MM.1S (cell line): ENCODE measurements at regions not wholly inside any gene's neighbourhood (a gene's known extent, or its start where the extent isn't known, plus 50 kb on each side); places are given as distances from the start of the nearest gene placed in this dataset.

ENCODE experiments used
- DNase-seq: peaks from one replicate; pipeline ENCODE4 v3.0.0-alpha.2; 2015
- H2AFZ ChIP-seq: fragments of 300-600 bp; sonication (generic); 2 replicates; pipeline ENCODE4 v1.6.0; 2016; ENCODE audit warnings: antibody characterized with exemption, low read length
- H3F3A ChIP-seq: fragments of 300-600 bp; sonication (generic); 2 replicates; pipeline ENCODE4 v1.6.1; 2016; ENCODE audit warnings: mild to moderate bottlenecking, antibody characterized with exemption, low read length, moderate library complexity, mixed read lengths; ENCODE audit not compliant: insufficient read depth
- H3K27ac ChIP-seq: fragments of 300-600 bp; sonication (generic); 2 replicates; pipeline ENCODE4 v1.5.1; 2016; ENCODE audit warnings: mild to moderate bottlenecking, low read length
- H3K27me3 ChIP-seq: fragments of 300-600 bp; sonication (generic); replicated peaks from 2 replicates; pipeline ENCODE4 v1.6.0; 2016; ENCODE audit warnings: low read length; ENCODE audit not compliant: insufficient read depth
- H3K36me3 ChIP-seq: fragments of 300-600 bp; sonication (generic); replicated peaks from 2 replicates; pipeline ENCODE4 v1.6.1; 2016; ENCODE audit warnings: mild to moderate bottlenecking, low read length, mixed read lengths; ENCODE audit not compliant: insufficient read depth
- H3K4me1 ChIP-seq: fragments of 300-600 bp; sonication (generic); 2 replicates; pipeline ENCODE4 v1.6.1; 2016; ENCODE audit warnings: low read length, mixed read lengths
- H3K4me2 ChIP-seq: fragments of 300-600 bp; sonication (generic); 2 replicates; pipeline ENCODE4 v1.6.0; 2016; ENCODE audit warnings: low read depth, low read length
- H3K4me3 ChIP-seq: fragments of 300-600 bp; sonication (generic); 2 replicates; pipeline ENCODE4 v1.5.1; 2016; ENCODE audit warnings: low read length, mixed read lengths
- H3K79me2 ChIP-seq: fragments of 300-600 bp; sonication (generic); 2 replicates; pipeline ENCODE4 v1.6.1; 2016; ENCODE audit warnings: mixed run types, low read length, mixed read lengths
- H3K9ac ChIP-seq: fragments of 300-600 bp; sonication (generic); 2 replicates; pipeline ENCODE4 v1.6.1; 2016; ENCODE audit warnings: low read length, mixed read lengths
- H3K9me2 ChIP-seq: fragments of 300-600 bp; sonication (generic); replicated peaks from 2 replicates; pipeline ENCODE4 v1.6.1; 2016; ENCODE audit warnings: mild to moderate bottlenecking, low read length, mixed read lengths; ENCODE audit not compliant: insufficient read depth
- H3K9me3 ChIP-seq: fragments of 300-600 bp; sonication (generic); replicated peaks from 2 replicates; pipeline ENCODE4 v1.6.1; 2016; ENCODE audit warnings: mild to moderate bottlenecking, low read length, mixed read lengths; ENCODE audit not compliant: insufficient read depth
- H4K20me1 ChIP-seq: fragments of 300-600 bp; sonication (generic); 2 replicates; pipeline ENCODE4 v1.6.1; 2016; ENCODE audit warnings: mild to moderate bottlenecking, low read length, moderate library complexity, mixed read lengths; ENCODE audit not compliant: insufficient read depth
- CTCF ChIP-seq: fragments of 300-600 bp; sonication (generic); IDR thresholded peaks from 2 replicates; pipeline ENCODE4 v1.5.1; 2016; ENCODE audit warnings: antibody characterized with exemption, low read length, mixed read lengths
- EZH2 ChIP-seq: fragments of 300-600 bp; sonication (generic); optimal IDR thresholded peaks from 2 replicates; pipeline ENCODE3; 2017; ENCODE audit warnings: low read depth, mild to moderate bottlenecking, antibody characterized with exemption, low read length, mixed read lengths
- EZH2phosphoT487 ChIP-seq: fragments of 300-600 bp; sonication (generic); IDR thresholded peaks from 2 replicates; pipeline ENCODE4 v1.6.1; 2018; ENCODE audit warnings: antibody characterized with exemption, low read length

DNA sequence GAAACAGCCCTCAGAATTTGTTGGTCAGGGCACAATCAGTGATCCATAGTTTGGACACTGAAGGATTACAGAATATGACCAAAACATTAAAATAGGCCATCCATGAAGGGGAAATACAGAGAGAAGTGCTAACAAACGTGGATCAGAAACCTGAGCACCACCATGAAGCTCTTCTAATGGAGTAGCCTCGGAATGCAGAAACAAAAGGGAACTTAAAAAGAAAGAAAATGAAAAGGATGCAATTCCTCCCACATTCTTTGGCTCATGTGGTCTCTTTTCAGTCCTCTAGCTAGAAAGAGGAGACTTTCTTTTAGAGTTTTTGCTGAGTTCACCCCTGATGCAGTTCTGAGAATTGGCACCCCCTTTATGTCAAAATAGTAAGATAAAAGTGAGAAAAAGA lies 989.8 kb upstream of the B3GALT2 start:
- H3K4me2 ChIP-seq, result no peak overlapping the region
- DNase-seq, result no peak
- no peak overlapping the region for H3K9ac ChIP-seq
- H4K20me1 ChIP-seq, result no peaks in the 10 kb centered on the region
- no peak for TF ChIP-seq EZH2phosphoT487
- TF ChIP-seq CTCF, result no peak
- no peak for TF ChIP-seq EZH2
- no peaks in the 10 kb centered on the region for H3K36me3 ChIP-seq
- no peaks in the 10 kb centered on the region for H3F3A ChIP-seq
- H3K9me2 ChIP-seq, result no peaks in the 10 kb centered on the region
- no peaks in the 10 kb centered on the region for H3K4me1 ChIP-seq
- H3K4me3 ChIP-seq, result no peak overlapping the region
- H3K27ac ChIP-seq, result no peak overlapping the region
- no peaks in the 10 kb centered on the region for H3K9me3 ChIP-seq
- H2AFZ ChIP-seq, result no peak overlapping the region
- H3K27me3 ChIP-seq, result no peaks in the 10 kb centered on the region
- H3K79me2 ChIP-seq, result no peaks in the 10 kb centered on the region

GRCh38 chr1:194175251-194175650 lies 988.8 kb upstream of the B3GALT2 start:
- no peaks in the 10 kb centered on the region for H3F3A ChIP-seq
- H3K36me3 ChIP-seq, result no peaks in the 10 kb centered on the region
- H3K4me1 ChIP-seq, result no peaks in the 10 kb centered on the region
- no peak overlapping the region for H3K27ac ChIP-seq
- no peak for DNase-seq
- H3K9me2 ChIP-seq, result no peaks in the 10 kb centered on the region
- H3K9me3 ChIP-seq, result no peaks in the 10 kb centered on the region
- H3K79me2 ChIP-seq, result no peaks in the 10 kb centered on the region
- TF ChIP-seq EZH2phosphoT487, result no peak
- TF ChIP-seq CTCF, result no peak
- no peak for TF ChIP-seq EZH2
- no peaks in the 10 kb centered on the region for H4K20me1 ChIP-seq
- no peak overlapping the region for H3K9ac ChIP-seq
- H2AFZ ChIP-seq, result no peak overlapping the region
- no peak overlapping the region for H3K4me2 ChIP-seq
- H3K4me3 ChIP-seq, result no peak overlapping the region
- no peaks in the 10 kb centered on the region for H3K27me3 ChIP-seq

DNA sequence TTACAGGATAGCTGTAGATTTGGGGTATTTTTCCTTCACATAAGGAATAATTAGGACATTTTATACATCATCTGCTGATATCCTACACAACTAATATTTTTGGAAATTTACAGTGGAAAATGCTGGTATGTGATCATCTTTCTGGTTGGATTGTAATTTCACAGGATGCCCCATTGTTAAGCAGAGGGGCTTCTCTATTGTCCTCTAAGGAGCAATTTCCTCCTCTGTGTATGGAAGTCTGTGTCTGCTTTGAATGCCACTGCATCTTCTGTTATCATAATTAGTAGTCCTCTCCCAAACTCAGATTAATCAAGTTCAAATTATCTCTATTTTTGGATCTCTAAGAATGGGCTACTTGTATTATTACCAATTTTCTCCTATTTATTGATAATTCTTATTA lies 988.1 kb upstream of the B3GALT2 start:
- Histone ChIP-seq H3F3A (no peaks in the 10 kb centered on the region), H3K36me3 (no peaks in the 10 kb centered on the region), H2AFZ (no peak overlapping the region), H3K4me1 (no peaks in the 10 kb centered on the region), H3K27me3 (no peaks in the 10 kb centered on the region), H3K27ac (no peak overlapping the region), H3K4me2 (no peak overlapping the region), H3K79me2 (no peaks in the 10 kb centered on the region), H4K20me1 (no peaks in the 10 kb centered on the region), H3K9me3 (no peaks in the 10 kb centered on the region), H3K9me2 (no peaks in the 10 kb centered on the region), H3K9ac (no peak overlapping the region), H3K4me3 (no peak overlapping the region)
- TF ChIP-seq EZH2phosphoT487, result no peak
- no peak for TF ChIP-seq CTCF
- no peak for TF ChIP-seq EZH2
- no peak for DNase-seq
